Loucy (cell line): ENCODE measurements at regions not wholly inside any gene's neighbourhood (a gene's known extent, or its start where the extent isn't known, plus 50 kb on each side); places are given as distances from the start of the nearest gene placed in this dataset.

Experiments
- H2AFZ ChIP-seq: fragments of 200-600 bp; sonication (generic); 2 replicates; pipeline ENCODE4 v1.6.0; 2016; ENCODE audit warnings: antibody characterized with exemption, mild to moderate bottlenecking, low read length, moderate library complexity
- H3F3A ChIP-seq: fragments of 200-600 bp; 2 replicates; pipeline ENCODE4 v1.6.0; 2016; ENCODE audit warnings: antibody characterized with exemption, low read depth, mild to moderate bottlenecking
- H3K27me3 ChIP-seq: fragments of 200-600 bp; sonication (generic); 2 replicates; pipeline ENCODE4 v1.6.1; 2014; ENCODE audit warnings: low read length, mild to moderate bottlenecking; ENCODE audit not compliant: insufficient read depth, poor library complexity, severe bottlenecking
- H3K36me3 ChIP-seq: fragments of 200-600 bp; sonication (generic); 2 replicates; pipeline ENCODE4 v1.6.1; 2016; ENCODE audit warnings: low read length; ENCODE audit not compliant: insufficient read depth
- H3K4me1 ChIP-seq: fragments of 200-600 bp; sonication (generic); 2 replicates; pipeline ENCODE4 v1.5.1; 2014; ENCODE audit warnings: low read length, mild to moderate bottlenecking; ENCODE audit not compliant: insufficient read depth, poor library complexity, severe bottlenecking
- H3K4me2 ChIP-seq: fragments of 200-600 bp; sonication (generic); 2 replicates; pipeline ENCODE4 v1.6.0; 2014; ENCODE audit warnings: antibody characterized with exemption, low read length, low read depth, mild to moderate bottlenecking; ENCODE audit not compliant: poor library complexity, severe bottlenecking
- H3K4me3 ChIP-seq: fragments of 200-600 bp; sonication (generic); 2 replicates; pipeline ENCODE4 v1.5.1; 2014; ENCODE audit warnings: low read length, mild to moderate bottlenecking, mixed read lengths; ENCODE audit not compliant: poor library complexity, severe bottlenecking
- H3K79me2 ChIP-seq: fragments of 200-600 bp; sonication (generic); 2 replicates; pipeline ENCODE4 v1.6.1; 2014; ENCODE audit warnings: low read length; ENCODE audit not compliant: insufficient read depth
- H3K9ac ChIP-seq: fragments of 200-600 bp; sonication (generic); 2 replicates; pipeline ENCODE4 v1.6.0; 2014; ENCODE audit warnings: mild to moderate bottlenecking, low read depth, low read length, moderate library complexity; ENCODE audit not compliant: poor library complexity, severe bottlenecking
- H3K9me2 ChIP-seq: fragments of 200-600 bp; sonication (generic); replicated peaks from 2 replicates; pipeline ENCODE4 v1.6.1; 2016; ENCODE audit warnings: low read depth, low read length, mixed read lengths
- H3K9me3 ChIP-seq: fragments of 200-600 bp; sonication (generic); 2 replicates; pipeline ENCODE4 v1.6.1; 2014; ENCODE audit warnings: mild to moderate bottlenecking, antibody characterized with exemption, low read length, low read depth; ENCODE audit not compliant: insufficient read depth
- H4K20me1 ChIP-seq: fragments of 200-600 bp; sonication (generic); 2 replicates; pipeline ENCODE4 v1.6.0; 2014; ENCODE audit warnings: antibody characterized with exemption, low read length, mild to moderate bottlenecking; ENCODE audit not compliant: insufficient read depth, poor library complexity, severe bottlenecking
- EZH2phosphoT487 ChIP-seq: fragments of 200-600 bp; IDR thresholded peaks from 2 replicates; pipeline ENCODE4 v1.6.1; 2018; ENCODE audit warnings: antibody characterized with exemption, mild to moderate bottlenecking, moderate library complexity, borderline replicate concordance
- TF ChIP-seq, protein P1 (sequence below): fragments of 200-600 bp; sonication (generic); conservative IDR thresholded peaks from 2 replicates; pipeline ENCODE4 v1.5.1; 2014; ENCODE audit warnings: mild to moderate bottlenecking, antibody characterized with exemption, low read length

DNA sequence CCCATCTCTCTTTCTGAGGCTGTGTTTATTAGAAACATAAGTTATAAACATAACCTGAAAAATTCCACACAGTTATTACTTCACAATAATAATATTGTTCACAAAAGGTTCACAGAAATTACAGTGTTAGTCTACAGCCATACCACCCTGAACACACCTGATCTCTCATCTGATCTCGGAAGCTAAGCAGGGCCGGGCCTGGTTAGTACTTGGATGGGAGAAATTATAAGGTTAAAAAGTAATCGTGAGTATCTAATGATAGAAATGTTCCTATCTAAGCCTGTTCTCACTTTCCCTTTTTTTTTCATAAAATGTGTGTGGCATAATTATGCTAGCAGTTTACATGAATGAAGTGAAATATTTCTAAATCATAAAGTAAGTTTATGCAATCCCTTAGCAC lies 647.8 kb downstream of the TBC1D32 start:
- no peaks in the 10 kb centered on the region for H3K79me2 ChIP-seq
- H3F3A ChIP-seq: no peaks in the 10 kb centered on the region
- H3K27me3 ChIP-seq: no peaks in the 10 kb centered on the region
- H2AFZ ChIP-seq: no peak overlapping the region
- no peak overlapping the region for H3K4me2 ChIP-seq
- H3K9me2 ChIP-seq: 0 out of 2 replicates have a peak, but pooled peaks cover 4% of the 10 kb centered on the region
- no peaks in the 10 kb centered on the region for H3K36me3 ChIP-seq
- H3K4me3 ChIP-seq: no peak overlapping the region
- TF ChIP-seq EZH2phosphoT487: no peak
- TF ChIP-seq, protein P1, sequence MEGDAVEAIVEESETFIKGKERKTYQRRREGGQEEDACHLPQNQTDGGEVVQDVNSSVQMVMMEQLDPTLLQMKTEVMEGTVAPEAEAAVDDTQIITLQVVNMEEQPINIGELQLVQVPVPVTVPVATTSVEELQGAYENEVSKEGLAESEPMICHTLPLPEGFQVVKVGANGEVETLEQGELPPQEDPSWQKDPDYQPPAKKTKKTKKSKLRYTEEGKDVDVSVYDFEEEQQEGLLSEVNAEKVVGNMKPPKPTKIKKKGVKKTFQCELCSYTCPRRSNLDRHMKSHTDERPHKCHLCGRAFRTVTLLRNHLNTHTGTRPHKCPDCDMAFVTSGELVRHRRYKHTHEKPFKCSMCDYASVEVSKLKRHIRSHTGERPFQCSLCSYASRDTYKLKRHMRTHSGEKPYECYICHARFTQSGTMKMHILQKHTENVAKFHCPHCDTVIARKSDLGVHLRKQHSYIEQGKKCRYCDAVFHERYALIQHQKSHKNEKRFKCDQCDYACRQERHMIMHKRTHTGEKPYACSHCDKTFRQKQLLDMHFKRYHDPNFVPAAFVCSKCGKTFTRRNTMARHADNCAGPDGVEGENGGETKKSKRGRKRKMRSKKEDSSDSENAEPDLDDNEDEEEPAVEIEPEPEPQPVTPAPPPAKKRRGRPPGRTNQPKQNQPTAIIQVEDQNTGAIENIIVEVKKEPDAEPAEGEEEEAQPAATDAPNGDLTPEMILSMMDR: no peak
- H3K4me1 ChIP-seq: no peaks in the 10 kb centered on the region
- H4K20me1 ChIP-seq: no peaks in the 10 kb centered on the region
- H3K9me3 ChIP-seq: no peaks in the 10 kb centered on the region
- H3K9ac ChIP-seq: no peak overlapping the region

- Histone ChIP-seq H2AFZ (no peak overlapping the region), H3K4me3 (no peak overlapping the region), H3K9me2 (no peaks in the 10 kb centered on the region), H3K4me1 (no peaks in the 10 kb centered on the region), H3K36me3 (no peaks in the 10 kb centered on the region), H3F3A (no peaks in the 10 kb centered on the region), H3K79me2 (no peaks in the 10 kb centered on the region), H4K20me1 (no peaks in the 10 kb centered on the region), H3K9me3 (no peaks in the 10 kb centered on the region), H3K9ac (no peak overlapping the region), H3K27me3 (no peaks in the 10 kb centered on the region), H3K4me2 (no peak overlapping the region)
- TF ChIP-seq, protein P1: no peak
- no peak for TF ChIP-seq EZH2phosphoT487
Observed at GRCh38 chr6:120682145-120682544, 652.1 kb downstream of the TBC1D32 start.

DNA sequence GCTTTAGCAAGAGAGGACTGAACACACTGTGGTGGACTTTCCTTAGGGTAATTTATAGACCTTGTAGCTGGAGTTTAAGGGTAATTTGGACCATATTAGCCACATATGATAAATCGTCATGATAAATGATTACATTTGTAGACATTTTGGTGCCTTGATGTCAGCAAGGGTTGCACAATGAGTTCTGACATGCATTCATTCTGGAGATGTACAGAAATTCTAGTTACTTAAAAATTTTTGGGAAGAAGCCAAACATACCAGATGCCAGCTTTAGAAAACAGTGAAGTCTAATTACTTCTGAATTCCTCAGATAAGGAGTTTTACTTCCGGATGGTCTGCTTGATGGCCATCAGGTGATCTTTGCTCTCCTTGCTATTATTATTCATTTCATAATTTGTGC lies 653.1 kb downstream of the TBC1D32 start:
- Histone ChIP-seq H3K9me3 (no peaks in the 10 kb centered on the region), H3K79me2 (no peaks in the 10 kb centered on the region), H3K4me2 (no peak overlapping the region), H3K27me3 (no peaks in the 10 kb centered on the region), H3K4me1 (no peaks in the 10 kb centered on the region), H4K20me1 (no peaks in the 10 kb centered on the region), H3K9ac (no peak overlapping the region), H3K36me3 (no peaks in the 10 kb centered on the region), H2AFZ (no peak overlapping the region), H3K9me2 (no peaks in the 10 kb centered on the region), H3K4me3 (no peak overlapping the region), H3F3A (no peaks in the 10 kb centered on the region)
- no peak for TF ChIP-seq EZH2phosphoT487
- TF ChIP-seq, protein P1: no peak
